ENCODE measurements at regions not wholly inside any gene's neighbourhood (a gene's known extent, or its start where the extent isn't known, plus 50 kb on each side); places are given as distances from the start of the nearest gene placed in this dataset.
"Not testable (repeated sequence)": the region's sequence is repeated elsewhere in the genome, so short reads cannot be mapped to it uniquely, and the experiment has no call there.

GRCh38 chr11:37184326-37184725 lies 586.3 kb upstream of the RAG2 start:
- Mint-ChIP-seq H3K9me3 (ENCODE audit: unreplicated experiment) (peaks cover 10% of the 10 kb centered on the region), H3K4me1 (ENCODE audit: unreplicated experiment) (no peaks in the 10 kb centered on the region), H3K36me3 (ENCODE audit: low read depth, unreplicated experiment) (no peaks in the 10 kb centered on the region), H3K27ac (ENCODE audit: unreplicated experiment) (no peak overlapping the region), H3K27me3 (ENCODE audit: unreplicated experiment) (no peaks in the 10 kb centered on the region), H3K4me3 (ENCODE audit: unreplicated experiment) (no peak overlapping the region)
- DNase-seq (ENCODE audit: low spot score): no peak
- TF ChIP-seq CTCF (IDR thresholded peaks at IDR 0.05; ENCODE audit: unreplicated experiment): no peak

- TF ChIP-seq CTCF (IDR thresholded peaks at IDR 0.05; ENCODE audit: unreplicated experiment): no peak
- Mint-ChIP-seq H3K27me3 (ENCODE audit: unreplicated experiment) (no peaks in the 10 kb centered on the region), H3K27ac (ENCODE audit: unreplicated experiment) (no peak overlapping the region), H3K9me3 (ENCODE audit: unreplicated experiment) (peaks cover 10% of the 10 kb centered on the region), H3K4me1 (ENCODE audit: unreplicated experiment) (peaks cover 4% of the 10 kb centered on the region), H3K36me3 (ENCODE audit: low read depth, unreplicated experiment) (no peaks in the 10 kb centered on the region), H3K4me3 (ENCODE audit: unreplicated experiment) (no peak overlapping the region)
- DNase-seq (ENCODE audit: low spot score): no peak
Observed at GRCh38 chr11:37182031-37182430, 584.0 kb upstream of the RAG2 start.

- H3K4me1 Mint-ChIP-seq (ENCODE audit: unreplicated experiment): peaks cover 4% of the 10 kb centered on the region
- no peak for DNase-seq (ENCODE audit: low spot score)
- no peak overlapping the region for H3K4me3 Mint-ChIP-seq (ENCODE audit: unreplicated experiment)
- H3K27me3 Mint-ChIP-seq (ENCODE audit: unreplicated experiment): peaks cover 1% of the 10 kb centered on the region
- H3K36me3 Mint-ChIP-seq (ENCODE audit: low read depth, unreplicated experiment): no peaks in the 10 kb centered on the region
- no peak overlapping the region for H3K27ac Mint-ChIP-seq (ENCODE audit: unreplicated experiment)
- no peak for TF ChIP-seq CTCF (IDR thresholded peaks at IDR 0.05; ENCODE audit: unreplicated experiment)
- H3K9me3 Mint-ChIP-seq (ENCODE audit: unreplicated experiment): peaks cover 5% of the 10 kb centered on the region
Observed at GRCh38 chr11:37177721-37178120, 579.7 kb upstream of the RAG2 start.

- no peaks in the 10 kb centered on the region for H3K36me3 Mint-ChIP-seq (ENCODE audit: low read depth, unreplicated experiment)
- peaks cover 5% of the 10 kb centered on the region for H3K9me3 Mint-ChIP-seq (ENCODE audit: unreplicated experiment)
- peaks cover 4% of the 10 kb centered on the region for H3K27me3 Mint-ChIP-seq (ENCODE audit: unreplicated experiment)
- no peaks in the 10 kb centered on the region for H3K4me1 Mint-ChIP-seq (ENCODE audit: unreplicated experiment)
- TF ChIP-seq CTCF (IDR thresholded peaks at IDR 0.05; ENCODE audit: unreplicated experiment): no peak
- no peak for DNase-seq (ENCODE audit: low spot score)
- no peak overlapping the region for H3K27ac Mint-ChIP-seq (ENCODE audit: unreplicated experiment)
- H3K4me3 Mint-ChIP-seq (ENCODE audit: unreplicated experiment): no peak overlapping the region
Observed at GRCh38 chr11:37171451-37171850, 573.4 kb upstream of the RAG2 start.

GRCh38 chr11:37170311-37170710 lies 572.3 kb upstream of the RAG2 start:
- Mint-ChIP-seq H3K4me3 (ENCODE audit: unreplicated experiment) (no peak overlapping the region), H3K9me3 (ENCODE audit: unreplicated experiment) (peaks cover 5% of the 10 kb centered on the region), H3K36me3 (ENCODE audit: low read depth, unreplicated experiment) (no peaks in the 10 kb centered on the region), H3K27me3 (ENCODE audit: unreplicated experiment) (peaks cover 4% of the 10 kb centered on the region), H3K27ac (ENCODE audit: unreplicated experiment) (no peak overlapping the region), H3K4me1 (ENCODE audit: unreplicated experiment) (no peaks in the 10 kb centered on the region)
- no peak for DNase-seq (ENCODE audit: low spot score)
- TF ChIP-seq CTCF (IDR thresholded peaks at IDR 0.05; ENCODE audit: unreplicated experiment): no peak

GRCh38 chr11:37145434-37145833 lies 547.4 kb upstream of the RAG2 start:
- not testable (repeated sequence) for H3K4me1 Mint-ChIP-seq (ENCODE audit: unreplicated experiment); H3K36me3 Mint-ChIP-seq (ENCODE audit: low read depth, unreplicated experiment); H3K27me3 Mint-ChIP-seq (ENCODE audit: unreplicated experiment); H3K27ac Mint-ChIP-seq (ENCODE audit: unreplicated experiment); DNase-seq (ENCODE audit: low spot score); H3K4me3 Mint-ChIP-seq (ENCODE audit: unreplicated experiment); H3K9me3 Mint-ChIP-seq (ENCODE audit: unreplicated experiment)
